Renal cortical epithelial cell (primary cell): ENCODE measurements at regions not wholly inside any gene's neighbourhood (a gene's known extent, or its start where the extent isn't known, plus 50 kb on each side); places are given as distances from the start of the nearest gene placed in this dataset.
"Not testable (repeated sequence)": the region's sequence is repeated elsewhere in the genome, so short reads cannot be mapped to it uniquely, and the experiment has no call there.

Experiments used
- DNase-seq: peaks from one replicate; pipeline ENCODE4 v3.0.0-alpha.2; 2011; ENCODE audit warnings: low read depth

- DNase-seq, result no peak
Measured at GRCh38 chrX:98065151-98065550, 1181.4 kb downstream of the RPA4 start.

DNA sequence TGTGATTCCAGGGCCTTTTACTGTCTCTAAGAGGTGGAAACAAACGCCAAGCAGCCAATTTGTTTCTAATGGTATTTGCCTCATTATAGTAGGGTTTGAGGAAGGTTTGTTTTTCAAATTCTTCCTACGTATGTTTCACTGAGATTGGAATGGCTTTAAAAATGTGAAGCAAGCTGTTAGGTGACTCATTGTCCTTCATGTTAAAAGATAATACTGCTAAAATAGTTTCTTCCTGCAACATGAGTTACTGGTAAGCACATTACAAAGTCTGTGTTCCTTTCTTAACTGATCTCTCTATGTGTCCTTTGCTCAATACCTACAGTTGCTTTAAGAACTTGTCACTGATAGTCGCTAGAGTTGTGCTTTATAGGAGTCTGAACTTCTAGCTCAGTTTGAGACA lies 1183.9 kb downstream of the RPA4 start:
- peak; percentile 1 for DNase-seq

GRCh38 chrX:98068024-98068580 lies 1184.4 kb downstream of the RPA4 start:
- no peak for DNase-seq

- DNase-seq, result no peak
Measured at GRCh38 chrX:98071331-98071730, 1187.6 kb downstream of the RPA4 start.

DNA sequence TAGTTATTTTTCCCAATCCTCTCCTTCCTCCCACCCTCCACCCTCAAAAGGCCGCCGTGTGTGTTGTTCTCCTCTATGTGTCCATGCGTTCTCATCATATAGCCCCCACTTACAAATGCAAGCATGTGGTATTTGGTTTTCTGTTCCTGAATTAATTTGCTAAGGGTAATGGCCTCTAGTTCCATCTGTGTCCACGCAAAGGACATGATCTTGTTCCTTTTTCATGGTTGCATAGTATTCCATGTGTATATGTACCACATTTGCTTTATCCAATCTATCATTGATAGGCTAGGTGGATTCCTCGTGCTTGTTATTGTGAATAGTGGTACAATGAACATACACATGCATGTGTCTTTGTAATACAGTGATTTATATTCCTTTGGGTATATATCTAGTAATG lies 1193.7 kb downstream of the RPA4 start:
- no peak for DNase-seq

- DNase-seq, result no peak
Measured at GRCh38 chrX:98111684-98112083, 1228.0 kb downstream of the RPA4 start.

DNA sequence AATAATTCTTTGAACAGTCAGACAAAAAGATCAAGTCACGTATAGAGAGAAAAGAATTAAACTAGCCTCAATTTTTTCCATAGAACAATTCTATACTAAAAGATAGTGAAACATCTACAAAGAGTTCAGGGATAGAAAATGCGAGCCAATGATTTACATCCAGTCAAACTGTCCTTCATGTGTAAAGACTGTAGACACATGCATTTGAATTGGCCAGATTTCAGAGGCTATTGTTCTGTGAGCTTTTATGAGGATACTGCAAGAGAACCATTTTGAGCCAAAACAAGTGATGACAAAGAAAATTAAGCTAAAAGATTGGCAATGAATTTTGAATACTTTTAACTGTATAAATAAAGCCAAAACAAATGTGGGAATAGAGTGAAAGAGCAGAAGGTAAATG lies 1230.3 kb downstream of the RPA4 start:
- no peak for DNase-seq

GRCh38 chrX:98141466-98141865 lies 1257.8 kb downstream of the RPA4 start:
- DNase-seq, result no peak

GRCh38 chrX:98191003-98191402 lies 1307.3 kb downstream of the RPA4 start:
- DNase-seq, result no peak

- DNase-seq, result no peak
Measured at GRCh38 chrX:98194036-98194435, 1310.3 kb downstream of the RPA4 start.

- DNase-seq, result no peak
Measured at GRCh38 chrX:98203800-98204199, 1320.1 kb downstream of the RPA4 start.

- DNase-seq, result no peak
Measured at GRCh38 chrX:98207947-98208346, 1324.2 kb downstream of the RPA4 start.

- no peak for DNase-seq
Measured at GRCh38 chrX:98231003-98231402, 1347.3 kb downstream of the RPA4 start.

- not testable (repeated sequence) for DNase-seq
Measured at GRCh38 chrX:98240061-98240460, 1356.4 kb downstream of the RPA4 start.

DNA sequence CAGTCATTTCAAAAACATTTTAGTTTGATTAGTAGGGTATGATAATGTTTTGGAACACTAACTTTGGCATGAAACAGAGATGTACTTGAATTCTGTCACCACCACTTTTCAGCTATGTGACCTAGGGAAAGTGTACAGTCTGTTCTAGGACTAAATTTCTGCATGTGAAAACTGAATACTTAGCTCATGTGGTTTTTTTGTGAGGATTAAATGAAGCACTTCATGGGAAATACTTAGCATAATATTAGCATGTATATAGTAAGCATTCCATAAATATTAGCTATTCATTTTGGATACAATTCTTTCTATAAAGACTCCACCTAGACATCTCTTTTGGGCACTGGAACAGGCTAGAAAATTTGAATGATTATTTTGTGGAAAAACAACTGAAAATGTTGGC lies 1379.4 kb downstream of the RPA4 start:
- DNase-seq, result no peak

- no peak for DNase-seq
Measured at GRCh38 chrX:98289726-98290125, 1406.0 kb downstream of the RPA4 start.

DNA sequence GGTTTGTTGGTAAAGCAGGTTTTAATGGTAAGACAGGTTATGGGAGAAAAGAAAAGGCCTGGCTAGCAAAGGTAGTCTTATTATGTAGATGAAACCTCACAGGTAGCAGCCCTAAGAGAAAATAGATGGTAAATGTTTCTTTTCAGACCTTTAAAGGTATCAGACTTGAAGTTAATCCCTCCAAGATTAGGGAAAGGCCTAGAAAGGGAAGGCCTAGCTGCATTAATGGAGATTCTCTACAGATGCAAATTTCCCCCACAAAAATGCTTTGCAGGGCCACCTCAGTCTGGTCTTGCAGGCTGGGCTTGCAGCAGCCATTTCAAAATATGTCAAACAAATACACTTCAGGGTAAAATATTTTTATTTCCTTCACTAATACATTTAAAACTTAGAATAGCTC lies 1410.6 kb downstream of the RPA4 start:
- no peak for DNase-seq

- no peak for DNase-seq
Measured at GRCh38 chrX:98296129-98296528, 1412.4 kb downstream of the RPA4 start.

DNA sequence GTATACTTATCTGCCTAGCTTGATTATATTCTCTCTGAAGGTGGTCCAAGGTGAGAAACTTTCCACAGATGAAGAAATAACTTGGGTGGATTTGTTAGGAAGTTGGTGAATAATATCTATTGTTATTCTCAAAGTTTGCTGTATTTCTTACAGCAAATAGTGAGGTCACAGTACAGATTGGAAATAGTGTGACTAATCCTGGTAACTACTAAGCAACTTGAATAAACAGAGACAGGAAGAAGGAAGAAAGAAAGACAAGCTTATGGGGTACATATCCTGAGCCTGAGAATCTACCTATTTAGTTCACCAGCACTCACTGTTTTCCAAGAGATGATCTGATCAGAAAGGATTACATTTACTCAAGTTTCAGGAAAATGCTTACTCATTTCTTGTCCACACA lies 1416.1 kb downstream of the RPA4 start:
- DNase-seq, result no peak

DNA sequence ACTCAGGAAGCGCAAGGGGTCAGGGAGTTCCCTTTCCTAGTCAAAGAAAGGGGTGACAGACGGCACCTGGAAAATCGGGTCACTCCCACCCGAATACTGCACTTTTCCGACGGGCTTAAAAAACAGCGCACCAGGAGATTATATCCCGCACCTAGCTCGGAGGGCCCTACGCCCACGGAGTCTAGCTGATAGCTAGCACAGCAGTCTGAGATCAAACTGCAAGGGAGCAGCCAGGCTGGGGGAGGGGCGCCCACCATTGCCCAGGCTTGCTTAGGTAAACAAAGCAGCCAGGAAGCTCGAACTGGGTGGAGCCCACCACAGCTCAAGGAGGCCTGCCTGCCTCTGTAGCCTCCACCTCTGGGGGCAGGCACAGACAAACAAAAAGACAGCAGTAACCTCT lies 1416.8 kb downstream of the RPA4 start:
- not testable (repeated sequence) for DNase-seq

- no peak for DNase-seq
Measured at GRCh38 chrX:98331407-98331806, 1447.7 kb downstream of the RPA4 start.

DNA sequence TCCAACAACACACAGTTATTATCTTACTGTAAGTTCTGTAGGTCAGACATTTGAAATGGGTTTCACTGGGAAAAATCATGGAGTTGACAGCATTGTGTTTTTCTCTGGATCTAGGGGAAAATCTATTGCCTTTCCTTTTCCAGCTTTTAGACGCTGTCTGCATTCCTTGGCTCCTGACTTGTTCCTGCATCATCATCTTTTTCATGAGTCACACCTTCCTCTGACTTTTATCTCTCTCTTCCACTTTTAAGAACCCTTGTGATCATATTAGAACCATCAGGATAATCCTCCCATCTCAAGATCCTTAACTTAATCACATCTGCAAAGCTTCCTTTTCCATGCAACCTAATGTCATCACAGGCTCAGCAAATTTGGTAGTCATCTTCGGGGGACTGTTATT lies 1454.8 kb downstream of the RPA4 start:
- no peak for DNase-seq

GRCh38 chrX:98350940-98351339 lies 1467.2 kb downstream of the RPA4 start:
- no peak for DNase-seq

DNA sequence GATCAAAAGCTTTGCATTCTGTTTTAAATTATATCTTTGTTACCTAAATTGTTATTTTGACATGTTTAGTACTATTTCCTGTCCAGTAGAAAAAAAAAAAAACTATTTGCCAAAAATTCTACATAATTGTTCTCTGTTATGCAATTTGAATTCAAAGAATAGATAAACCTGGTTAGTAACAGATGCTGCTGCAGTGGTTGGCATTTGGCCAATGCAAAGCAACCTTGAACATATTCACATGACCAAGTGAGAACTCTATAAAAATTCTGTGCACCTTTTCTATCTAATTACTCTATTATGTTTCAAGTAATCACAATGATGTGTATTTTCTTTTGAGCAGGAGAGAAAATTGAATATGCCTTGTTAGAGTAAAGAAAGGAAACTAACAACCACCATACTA lies 1473.4 kb downstream of the RPA4 start:
- no peak for DNase-seq

GRCh38 chrX:98362630-98363029 lies 1478.9 kb downstream of the RPA4 start:
- no peak for DNase-seq
